Central memory CD8-positive, alpha-beta T cell (primary cell): ENCODE measurements at regions not wholly inside any gene's neighbourhood (a gene's known extent, or its start where the extent isn't known, plus 50 kb on each side); places are given as distances from the start of the nearest gene placed in this dataset.
"Not testable (repeated sequence)": the region's sequence is repeated elsewhere in the genome, so short reads cannot be mapped to it uniquely, and the experiment has no call there.

Experiments
- ATAC-seq: fragments of 150-1000 bp; cut with Tn5 transposase; replicated peaks from 2 replicates; pipeline ENCODE4 v1.10.0; 2022; ENCODE audit warnings: mild to moderate bottlenecking, moderate FRiP score, moderate number of reproducible peaks; ENCODE audit not compliant: poor library complexity, severe bottlenecking; ENCODE audit errors: extremely low read depth
- DNase-seq, 2 donors: peaks; one replicate each; pipeline ENCODE4 v3.0.0; 2021; ENCODE audit warnings: low spot score in 2 of 2
- H3K27ac Mint-ChIP-seq: one replicate; pipeline ENCODE4 v1.8.0; 2022; ENCODE audit warnings: low read depth, mild to moderate bottlenecking, moderate library complexity, mixed read lengths
- H3K27me3 Mint-ChIP-seq: one replicate; pipeline ENCODE4 v1.8.0; 2022; ENCODE audit warnings: mixed read lengths
- H3K36me3 Mint-ChIP-seq: one replicate; pipeline ENCODE4 v1.8.0; 2022; ENCODE audit warnings: mild to moderate bottlenecking, moderate library complexity, mixed read lengths; ENCODE audit not compliant: insufficient read depth
- H3K4me1 Mint-ChIP-seq: one replicate; pipeline ENCODE4 v1.8.0; 2022; ENCODE audit warnings: mixed read lengths
- H3K4me3 Mint-ChIP-seq: one replicate; pipeline ENCODE4 v1.8.0; 2022; ENCODE audit warnings: mild to moderate bottlenecking, moderate library complexity, mixed read lengths
- H3K9me3 Mint-ChIP-seq: one replicate; pipeline ENCODE4 v1.8.0; 2022; ENCODE audit warnings: mixed read lengths

DNA sequence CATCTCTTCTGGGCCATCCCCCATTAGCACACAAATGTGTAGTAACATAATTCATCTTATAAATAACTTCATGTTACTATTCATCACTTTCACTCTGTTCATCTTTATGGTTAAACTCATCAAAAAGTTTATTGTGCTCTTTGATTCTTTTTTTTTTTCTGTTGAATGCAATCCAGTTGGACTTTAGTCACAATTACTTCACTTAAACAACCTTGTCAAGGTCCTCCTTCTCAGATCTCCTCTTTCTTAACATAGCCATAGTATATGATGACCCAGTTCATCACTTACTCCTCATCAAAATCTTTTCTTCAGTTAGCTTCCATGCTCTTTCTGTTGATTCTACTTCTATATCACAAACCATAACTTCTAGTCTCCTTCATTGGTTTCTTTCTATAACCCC is 80.2 kb upstream of the ZC3H15 start:
- no peak for ATAC-seq
- H3K27me3 Mint-ChIP-seq = no peaks in the 10 kb centered on the region
- no peak overlapping the region for H3K27ac Mint-ChIP-seq
- no peak for DNase-seq
- no peaks in the 10 kb centered on the region for H3K4me1 Mint-ChIP-seq
- H3K9me3 Mint-ChIP-seq = peaks cover 7% of the 10 kb centered on the region
- no peaks in the 10 kb centered on the region for H3K36me3 Mint-ChIP-seq
- H3K4me3 Mint-ChIP-seq = no peak overlapping the region

DNA sequence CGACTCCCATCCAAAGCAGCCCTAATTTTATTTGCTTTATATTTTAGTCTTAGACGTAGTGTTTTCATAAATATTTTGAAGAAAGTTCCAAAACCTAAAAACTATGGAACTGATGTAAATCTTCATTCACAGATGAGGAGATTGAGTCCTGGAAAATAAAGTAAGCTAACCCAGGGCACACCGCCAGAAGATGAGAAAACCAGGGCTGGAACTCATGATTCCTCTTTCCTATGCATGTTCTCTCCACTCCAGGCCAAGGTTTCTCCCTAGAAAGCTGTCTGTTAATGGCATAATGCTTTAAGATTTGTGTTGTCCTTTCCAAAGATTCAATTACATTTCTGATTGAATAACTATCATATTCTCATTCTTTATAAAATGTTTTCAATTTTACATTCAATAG is 78.4 kb upstream of the ZC3H15 start:
- H3K27ac Mint-ChIP-seq = no peak overlapping the region
- H3K4me3 Mint-ChIP-seq = no peak overlapping the region
- H3K27me3 Mint-ChIP-seq = no peaks in the 10 kb centered on the region
- no peak for ATAC-seq
- H3K4me1 Mint-ChIP-seq = no peaks in the 10 kb centered on the region
- no peak for DNase-seq
- no peaks in the 10 kb centered on the region for H3K36me3 Mint-ChIP-seq
- H3K9me3 Mint-ChIP-seq = peaks cover 13% of the 10 kb centered on the region

- Mint-ChIP-seq H3K4me1 (no peaks in the 10 kb centered on the region), H3K4me3 (no peak overlapping the region), H3K9me3 (peaks cover 14% of the 10 kb centered on the region), H3K27me3 (no peaks in the 10 kb centered on the region), H3K27ac (no peak overlapping the region), H3K36me3 (no peaks in the 10 kb centered on the region)
- ATAC-seq (no peak), DNase-seq (no peak)
These were observed 75.3 kb upstream of the ZC3H15 start for GRCh38 chr2:186410802-186411201.

DNA sequence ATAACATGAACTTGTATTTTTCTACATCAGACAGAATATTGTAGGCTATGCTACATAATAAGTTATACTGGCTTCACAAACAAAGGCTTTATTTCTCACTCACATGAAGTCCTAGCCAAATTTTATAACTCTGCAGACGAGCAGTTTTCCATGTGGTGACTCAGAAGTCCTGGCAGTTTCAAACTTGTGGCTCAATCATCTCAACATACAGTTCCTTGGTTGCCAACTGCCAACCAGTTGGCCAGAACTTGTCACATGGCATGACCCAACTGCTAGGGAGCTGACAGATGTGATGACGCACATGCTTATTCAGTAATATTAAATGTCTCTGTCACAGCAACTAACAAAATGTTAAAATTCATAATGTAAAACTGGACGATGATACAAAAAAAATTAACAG is 63.8 kb upstream of the ZC3H15 start:
- ATAC-seq = no peak
- Mint-ChIP-seq H3K27me3 (no peaks in the 10 kb centered on the region), H3K36me3 (no peaks in the 10 kb centered on the region), H3K4me3 (no peak overlapping the region), H3K4me1 (peaks cover 8% of the 10 kb centered on the region), H3K9me3 (no peaks in the 10 kb centered on the region), H3K27ac (no peak overlapping the region)
- DNase-seq = no peak

DNA sequence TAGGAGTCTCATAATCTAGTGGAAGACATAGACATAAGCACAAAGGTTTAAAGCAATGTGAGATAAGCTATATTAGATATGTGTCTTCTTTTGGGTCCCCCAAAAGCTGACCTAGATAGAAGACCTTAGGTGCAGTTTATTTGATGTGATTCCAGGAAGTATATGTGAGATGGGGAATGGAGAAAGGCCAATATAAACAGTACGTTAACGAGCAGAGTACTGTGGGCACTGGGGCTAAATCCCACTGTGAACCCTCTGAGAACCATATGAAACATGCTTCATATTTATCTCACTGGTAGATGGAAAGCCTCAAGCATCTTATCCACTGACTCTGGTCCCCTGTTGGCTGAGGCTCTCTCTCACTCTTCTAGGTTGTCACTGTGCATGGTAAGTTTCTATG is 62.6 kb upstream of the ZC3H15 start:
- DNase-seq = no peak
- ATAC-seq = no peak
- H3K36me3 Mint-ChIP-seq = no peaks in the 10 kb centered on the region
- H3K9me3 Mint-ChIP-seq = no peaks in the 10 kb centered on the region
- no peak overlapping the region for H3K27ac Mint-ChIP-seq
- H3K27me3 Mint-ChIP-seq = no peaks in the 10 kb centered on the region
- peaks cover 14% of the 10 kb centered on the region for H3K4me1 Mint-ChIP-seq
- H3K4me3 Mint-ChIP-seq = no peak overlapping the region

GRCh38 chr2:186424265-186424664 is 61.8 kb upstream of the ZC3H15 start:
- H3K27ac Mint-ChIP-seq = no peak overlapping the region
- H3K4me1 Mint-ChIP-seq = peaks cover 14% of the 10 kb centered on the region
- no peak for DNase-seq
- H3K27me3 Mint-ChIP-seq = no peaks in the 10 kb centered on the region
- H3K36me3 Mint-ChIP-seq = no peaks in the 10 kb centered on the region
- H3K9me3 Mint-ChIP-seq = no peaks in the 10 kb centered on the region
- ATAC-seq = no peak
- H3K4me3 Mint-ChIP-seq = no peak overlapping the region

- Mint-ChIP-seq H3K27me3 (no peaks in the 10 kb centered on the region), H3K36me3 (no peaks in the 10 kb centered on the region), H3K4me1 (peaks cover 14% of the 10 kb centered on the region), H3K4me3 (no peak overlapping the region), H3K9me3 (no peaks in the 10 kb centered on the region), H3K27ac (no peak overlapping the region)
- no peak for ATAC-seq
- no peak for DNase-seq
These were observed 60.5 kb upstream of the ZC3H15 start for GRCh38 chr2:186425576-186425975.

GRCh38 chr2:186426153-186427016 is 59.7 kb upstream of the ZC3H15 start:
- peak; percentile 28 for ATAC-seq
- H3K4me1 Mint-ChIP-seq = peaks cover 14% of the 10 kb centered on the region

DNA sequence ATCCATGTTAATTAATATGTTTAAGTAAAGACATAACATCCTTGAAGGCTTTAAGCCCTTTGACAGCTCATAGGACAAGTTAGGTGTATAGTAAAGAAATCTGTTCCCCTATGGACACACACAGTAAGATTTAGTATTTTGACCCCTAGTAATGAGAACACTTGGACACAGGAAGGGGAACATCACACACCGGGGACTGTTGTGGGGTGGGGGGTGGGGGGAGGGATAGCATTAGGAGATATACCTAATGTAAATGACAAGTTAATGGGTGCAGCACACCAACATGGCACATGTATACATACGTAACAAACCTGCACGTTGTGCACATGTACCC is 59.1 kb upstream of the ZC3H15 start:
- H3K4me3 Mint-ChIP-seq, H3K9me3 Mint-ChIP-seq, DNase-seq, H3K36me3 Mint-ChIP-seq, H3K27ac Mint-ChIP-seq, H3K27me3 Mint-ChIP-seq, ATAC-seq: not testable (repeated sequence)
- H3K4me1 Mint-ChIP-seq = peaks cover 14% of the 10 kb centered on the region

More at GRCh38 chr2:186426153-186427016, 59.7 kb upstream of the ZC3H15 start:
- Mint-ChIP-seq H3K27ac (no peak overlapping the region), H3K9me3 (no peaks in the 10 kb centered on the region), H3K4me3 (no peak overlapping the region), H3K27me3 (no peaks in the 10 kb centered on the region), H3K36me3 (no peaks in the 10 kb centered on the region)
- no peak for DNase-seq

GRCh38 chr2:186427970-186428369 is 58.1 kb upstream of the ZC3H15 start:
- Mint-ChIP-seq H3K27me3 (no peaks in the 10 kb centered on the region), H3K27ac (no peak overlapping the region), H3K36me3 (no peaks in the 10 kb centered on the region), H3K4me1 (peaks cover 14% of the 10 kb centered on the region), H3K4me3 (no peak overlapping the region), H3K9me3 (no peaks in the 10 kb centered on the region)
- DNase-seq (no peak), ATAC-seq (no peak)

GRCh38 chr2:186429104-186429503 is 57.0 kb upstream of the ZC3H15 start:
- ATAC-seq (no peak), DNase-seq (no peak)
- Mint-ChIP-seq H3K36me3 (no peaks in the 10 kb centered on the region), H3K4me3 (no peak overlapping the region), H3K9me3 (no peaks in the 10 kb centered on the region), H3K4me1 (peaks cover 14% of the 10 kb centered on the region), H3K27me3 (no peaks in the 10 kb centered on the region), H3K27ac (no peak overlapping the region)

- DNase-seq (no peak), ATAC-seq (no peak)
- Mint-ChIP-seq H3K9me3 (no peaks in the 10 kb centered on the region), H3K4me3 (no peak overlapping the region), H3K27me3 (no peaks in the 10 kb centered on the region), H3K36me3 (no peaks in the 10 kb centered on the region), H3K27ac (no peak overlapping the region), H3K4me1 (peaks cover 13% of the 10 kb centered on the region)
These were observed 54.8 kb upstream of the ZC3H15 start for GRCh38 chr2:186431306-186431705.

DNA sequence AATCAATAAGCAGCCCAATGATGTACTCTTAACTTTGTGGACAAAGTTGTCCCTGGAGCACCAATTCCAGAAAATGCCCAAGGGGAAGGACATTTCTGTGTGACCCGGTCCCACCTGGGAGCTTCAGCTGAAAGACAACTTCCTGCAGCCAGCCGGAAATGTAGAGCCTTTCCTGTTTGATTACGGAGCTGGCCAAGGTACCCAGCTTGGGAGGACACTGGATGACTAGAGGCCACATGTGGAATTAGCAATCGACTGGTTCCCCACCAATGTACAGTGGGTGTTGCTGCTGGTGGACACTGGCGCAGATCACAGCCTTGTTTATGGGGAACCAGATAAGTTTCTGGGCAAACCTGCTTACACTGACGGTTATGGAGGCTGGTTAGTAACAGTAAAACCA is 53.0 kb upstream of the ZC3H15 start:
- no peaks in the 10 kb centered on the region for H3K9me3 Mint-ChIP-seq
- H3K4me3 Mint-ChIP-seq = no peak overlapping the region
- no peaks in the 10 kb centered on the region for H3K27me3 Mint-ChIP-seq
- ATAC-seq (no peak), DNase-seq (no peak)
- H3K27ac Mint-ChIP-seq = no peak overlapping the region
- H3K36me3 Mint-ChIP-seq = no peaks in the 10 kb centered on the region
- peaks cover 1% of the 10 kb centered on the region for H3K4me1 Mint-ChIP-seq
